ENCODE measurements at regions not wholly inside any gene's neighbourhood (a gene's known extent, or its start where the extent isn't known, plus 50 kb on each side); places are given as distances from the start of the nearest gene placed in this dataset.

DNA sequence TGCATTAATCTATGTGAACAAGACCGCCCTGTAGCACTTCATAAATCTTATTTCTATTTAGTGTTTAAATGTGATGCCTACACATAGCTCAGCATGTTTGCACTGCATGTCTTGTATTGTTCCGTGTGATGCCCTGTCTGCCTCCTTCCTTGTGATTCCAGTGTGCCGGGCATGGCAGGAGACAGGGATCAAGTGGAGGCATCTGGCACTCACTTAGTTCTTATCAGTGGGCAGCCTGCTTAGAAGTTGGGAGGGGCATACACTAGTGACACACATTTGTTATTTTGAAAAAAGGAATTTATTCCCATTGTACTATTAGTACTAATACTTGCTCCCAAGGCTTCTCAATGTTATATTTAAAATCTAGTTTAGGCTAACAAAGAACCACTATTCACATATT is 176.4 kb downstream of the KCNA5 start:
- H3K4me3 ChIP-seq (ENCODE audit: low read depth in 1 of 2, low read length in 2 of 2), result no peak overlapping the region
- no peak overlapping the region for H3K9ac ChIP-seq (ENCODE audit: low read depth in 1 of 2, low read length in 2 of 2)
- no peaks in the 10 kb centered on the region for H3K4me1 ChIP-seq (ENCODE audit: control insufficient read depth in 1 of 2, insufficient read depth in 2 of 2, low read length in 2 of 2)
- no peaks in the 10 kb centered on the region for H3K27me3 ChIP-seq (ENCODE audit: control insufficient read depth in 1 of 2, insufficient read depth in 2 of 2, low read length in 2 of 2)
- H3K27ac ChIP-seq (ENCODE audit: low read depth, low read length), result no peak overlapping the region
- H3K9me3 ChIP-seq (ENCODE audit: control insufficient read depth in 1 of 2, low read length in 2 of 2), result no peaks in the 10 kb centered on the region
- no peaks in the 10 kb centered on the region for H3K36me3 ChIP-seq (ENCODE audit: control insufficient read depth in 1 of 2, insufficient read depth in 2 of 2, low read length in 2 of 2)

DNA sequence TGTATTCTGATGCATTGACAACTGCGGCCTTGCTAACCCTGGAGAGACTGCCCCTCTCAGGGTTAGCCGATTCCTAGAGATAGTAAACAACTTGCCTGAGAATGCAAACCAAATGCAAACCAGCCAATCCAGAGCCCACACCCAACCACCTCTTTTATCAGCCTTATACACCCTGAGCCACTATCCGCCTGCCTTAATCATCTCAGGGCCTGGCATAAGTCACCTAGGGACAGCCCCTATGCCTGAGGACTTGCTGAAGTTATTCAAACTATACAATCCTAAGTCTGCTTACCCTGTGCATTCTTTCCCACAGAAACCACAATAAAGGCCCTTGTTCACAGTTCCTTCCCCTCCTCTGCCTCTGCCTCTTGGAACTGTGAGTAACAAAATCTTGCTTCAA is 177.2 kb downstream of the KCNA5 start:
- H3K27me3 ChIP-seq (ENCODE audit: control insufficient read depth in 1 of 2, insufficient read depth in 2 of 2, low read length in 2 of 2), result no peaks in the 10 kb centered on the region
- no peaks in the 10 kb centered on the region for H3K9me3 ChIP-seq (ENCODE audit: control insufficient read depth in 1 of 2, low read length in 2 of 2)
- no peak overlapping the region for H3K9ac ChIP-seq (ENCODE audit: low read depth in 1 of 2, low read length in 2 of 2)
- H3K36me3 ChIP-seq (ENCODE audit: control insufficient read depth in 1 of 2, insufficient read depth in 2 of 2, low read length in 2 of 2), result no peaks in the 10 kb centered on the region
- H3K27ac ChIP-seq (ENCODE audit: low read depth, low read length), result no peak overlapping the region
- H3K4me1 ChIP-seq (ENCODE audit: control insufficient read depth in 1 of 2, insufficient read depth in 2 of 2, low read length in 2 of 2), result no peaks in the 10 kb centered on the region
- H3K4me3 ChIP-seq (ENCODE audit: low read depth in 1 of 2, low read length in 2 of 2), result no peak overlapping the region

GRCh38 chr12:5222011-5222461 is 178.4 kb downstream of the KCNA5 start:
- no peak overlapping the region for H3K4me3 ChIP-seq (ENCODE audit: low read depth in 1 of 2, low read length in 2 of 2)

DNA sequence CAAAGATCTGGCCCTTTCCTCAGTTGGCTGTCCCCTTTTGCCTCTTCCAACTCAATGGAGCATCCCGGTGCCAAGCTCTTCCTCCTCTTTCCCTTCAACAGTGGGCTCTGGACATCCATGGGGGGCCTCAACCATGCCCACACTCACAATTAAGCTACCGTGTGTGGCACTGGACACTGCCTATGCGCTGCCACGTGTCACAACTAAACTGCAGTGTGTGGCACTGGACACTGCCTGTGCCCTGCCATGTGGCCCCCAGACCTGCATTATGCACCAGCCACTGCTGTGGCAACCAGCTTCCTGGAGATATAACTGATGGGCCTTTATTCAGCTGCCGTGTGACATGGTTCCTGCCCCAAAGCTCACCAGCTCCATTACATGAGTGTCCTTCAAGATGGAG is 179.1 kb downstream of the KCNA5 start:
- H3K36me3 ChIP-seq (ENCODE audit: control insufficient read depth in 1 of 2, insufficient read depth in 2 of 2, low read length in 2 of 2), result no peaks in the 10 kb centered on the region
- no peak overlapping the region for H3K4me3 ChIP-seq (ENCODE audit: low read depth in 1 of 2, low read length in 2 of 2)
- H3K4me1 ChIP-seq (ENCODE audit: control insufficient read depth in 1 of 2, insufficient read depth in 2 of 2, low read length in 2 of 2), result no peaks in the 10 kb centered on the region
- no peak overlapping the region for H3K27ac ChIP-seq (ENCODE audit: low read depth, low read length)
- no peaks in the 10 kb centered on the region for H3K9me3 ChIP-seq (ENCODE audit: control insufficient read depth in 1 of 2, low read length in 2 of 2)
- H3K27me3 ChIP-seq (ENCODE audit: control insufficient read depth in 1 of 2, insufficient read depth in 2 of 2, low read length in 2 of 2), result no peaks in the 10 kb centered on the region
- no peak overlapping the region for H3K9ac ChIP-seq (ENCODE audit: low read depth in 1 of 2, low read length in 2 of 2)

More at GRCh38 chr12:5222011-5222461, 178.4 kb downstream of the KCNA5 start:
- Histone ChIP-seq H3K27me3 (ENCODE audit: control insufficient read depth in 1 of 2, insufficient read depth in 2 of 2, low read length in 2 of 2) (no peaks in the 10 kb centered on the region), H3K36me3 (ENCODE audit: control insufficient read depth in 1 of 2, insufficient read depth in 2 of 2, low read length in 2 of 2) (no peaks in the 10 kb centered on the region), H3K4me1 (ENCODE audit: control insufficient read depth in 1 of 2, insufficient read depth in 2 of 2, low read length in 2 of 2) (no peaks in the 10 kb centered on the region), H3K27ac (ENCODE audit: low read depth, low read length) (no peak overlapping the region), H3K9me3 (ENCODE audit: control insufficient read depth in 1 of 2, low read length in 2 of 2) (no peaks in the 10 kb centered on the region), H3K9ac (ENCODE audit: low read depth in 1 of 2, low read length in 2 of 2) (no peak overlapping the region)

- Histone ChIP-seq H3K4me1 (ENCODE audit: control insufficient read depth in 1 of 2, insufficient read depth in 2 of 2, low read length in 2 of 2) (no peaks in the 10 kb centered on the region), H3K9ac (ENCODE audit: low read depth in 1 of 2, low read length in 2 of 2) (no peak overlapping the region), H3K4me3 (ENCODE audit: low read depth in 1 of 2, low read length in 2 of 2) (no peak overlapping the region), H3K27ac (ENCODE audit: low read depth, low read length) (no peak overlapping the region), H3K36me3 (ENCODE audit: control insufficient read depth in 1 of 2, insufficient read depth in 2 of 2, low read length in 2 of 2) (no peaks in the 10 kb centered on the region), H3K27me3 (ENCODE audit: control insufficient read depth in 1 of 2, insufficient read depth in 2 of 2, low read length in 2 of 2) (no peaks in the 10 kb centered on the region), H3K9me3 (ENCODE audit: control insufficient read depth in 1 of 2, low read length in 2 of 2) (no peaks in the 10 kb centered on the region)
Observed at GRCh38 chr12:5223881-5224280, 180.2 kb downstream of the KCNA5 start.

- Histone ChIP-seq H3K27ac (ENCODE audit: low read depth, low read length) (no peak overlapping the region), H3K36me3 (ENCODE audit: control insufficient read depth in 1 of 2, insufficient read depth in 2 of 2, low read length in 2 of 2) (no peaks in the 10 kb centered on the region), H3K4me1 (ENCODE audit: control insufficient read depth in 1 of 2, insufficient read depth in 2 of 2, low read length in 2 of 2) (no peaks in the 10 kb centered on the region), H3K4me3 (ENCODE audit: low read depth in 1 of 2, low read length in 2 of 2) (no peak overlapping the region), H3K9ac (ENCODE audit: low read depth in 1 of 2, low read length in 2 of 2) (no peak overlapping the region), H3K27me3 (ENCODE audit: control insufficient read depth in 1 of 2, insufficient read depth in 2 of 2, low read length in 2 of 2) (no peaks in the 10 kb centered on the region), H3K9me3 (ENCODE audit: control insufficient read depth in 1 of 2, low read length in 2 of 2) (no peaks in the 10 kb centered on the region)
Observed at GRCh38 chr12:5226581-5226980, 182.9 kb downstream of the KCNA5 start.

DNA sequence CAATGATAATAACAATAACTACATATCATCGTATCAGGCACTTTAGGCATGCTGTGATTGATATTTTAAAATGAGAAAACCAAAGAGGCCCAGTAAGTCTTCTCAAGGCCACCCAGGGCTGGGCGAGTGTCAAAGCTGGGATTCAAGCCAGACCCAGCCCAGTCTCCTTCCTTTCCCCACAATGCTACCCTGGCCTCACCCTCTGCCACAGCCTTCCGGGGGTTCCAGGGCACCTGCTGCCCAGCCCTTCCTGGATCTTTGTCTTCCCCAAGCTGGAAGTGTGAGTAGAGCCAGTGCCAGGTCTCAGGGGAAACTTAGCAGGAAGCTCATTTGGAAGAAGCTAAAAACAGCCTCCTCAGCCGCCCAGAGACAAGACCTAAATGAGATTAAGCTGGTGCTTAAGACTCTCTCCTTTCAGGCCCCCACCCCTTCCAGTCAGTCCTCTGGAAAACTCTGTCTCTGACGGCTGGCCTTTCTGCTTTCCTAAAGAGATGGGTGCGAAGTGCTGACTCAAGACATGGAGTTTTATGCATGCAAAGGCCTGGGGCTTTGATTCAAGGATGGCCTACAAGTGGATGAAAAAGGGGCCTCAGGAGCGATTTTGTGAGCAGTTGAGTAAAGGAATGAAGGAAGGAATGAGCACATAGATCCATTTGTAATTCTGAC is 184.2 kb downstream of the KCNA5 start:
- H3K27me3 ChIP-seq (ENCODE audit: control insufficient read depth in 1 of 2, insufficient read depth in 2 of 2, low read length in 2 of 2), result no peaks in the 10 kb centered on the region
- H3K9me3 ChIP-seq (ENCODE audit: control insufficient read depth in 1 of 2, low read length in 2 of 2), result no peaks in the 10 kb centered on the region
- H3K4me1 ChIP-seq (ENCODE audit: control insufficient read depth in 1 of 2, insufficient read depth in 2 of 2, low read length in 2 of 2), result no peaks in the 10 kb centered on the region
- H3K36me3 ChIP-seq (ENCODE audit: control insufficient read depth in 1 of 2, insufficient read depth in 2 of 2, low read length in 2 of 2), result no peaks in the 10 kb centered on the region
- H3K9ac ChIP-seq (ENCODE audit: low read depth in 1 of 2, low read length in 2 of 2), result no peak overlapping the region
- no peak overlapping the region for H3K4me3 ChIP-seq (ENCODE audit: low read depth in 1 of 2, low read length in 2 of 2)
- no peak overlapping the region for H3K27ac ChIP-seq (ENCODE audit: low read depth, low read length)

- Histone ChIP-seq H3K36me3 (ENCODE audit: control insufficient read depth in 1 of 2, insufficient read depth in 2 of 2, low read length in 2 of 2) (no peaks in the 10 kb centered on the region), H3K4me3 (ENCODE audit: low read depth in 1 of 2, low read length in 2 of 2) (no peak overlapping the region), H3K4me1 (ENCODE audit: control insufficient read depth in 1 of 2, insufficient read depth in 2 of 2, low read length in 2 of 2) (no peaks in the 10 kb centered on the region), H3K9ac (ENCODE audit: low read depth in 1 of 2, low read length in 2 of 2) (no peak overlapping the region), H3K27ac (ENCODE audit: low read depth, low read length) (no peak overlapping the region), H3K27me3 (ENCODE audit: control insufficient read depth in 1 of 2, insufficient read depth in 2 of 2, low read length in 2 of 2) (no peaks in the 10 kb centered on the region), H3K9me3 (ENCODE audit: control insufficient read depth in 1 of 2, low read length in 2 of 2) (no peaks in the 10 kb centered on the region)
Observed at GRCh38 chr12:5230156-5230555, 186.5 kb downstream of the KCNA5 start.

GRCh38 chr12:5230861-5231260 is 187.2 kb downstream of the KCNA5 start:
- no peaks in the 10 kb centered on the region for H3K27me3 ChIP-seq (ENCODE audit: control insufficient read depth in 1 of 2, insufficient read depth in 2 of 2, low read length in 2 of 2)
- H3K9me3 ChIP-seq (ENCODE audit: control insufficient read depth in 1 of 2, low read length in 2 of 2), result no peaks in the 10 kb centered on the region
- H3K9ac ChIP-seq (ENCODE audit: low read depth in 1 of 2, low read length in 2 of 2), result no peak overlapping the region
- H3K27ac ChIP-seq (ENCODE audit: low read depth, low read length), result no peak overlapping the region
- no peak overlapping the region for H3K4me3 ChIP-seq (ENCODE audit: low read depth in 1 of 2, low read length in 2 of 2)
- H3K4me1 ChIP-seq (ENCODE audit: control insufficient read depth in 1 of 2, insufficient read depth in 2 of 2, low read length in 2 of 2), result no peaks in the 10 kb centered on the region
- no peaks in the 10 kb centered on the region for H3K36me3 ChIP-seq (ENCODE audit: control insufficient read depth in 1 of 2, insufficient read depth in 2 of 2, low read length in 2 of 2)

DNA sequence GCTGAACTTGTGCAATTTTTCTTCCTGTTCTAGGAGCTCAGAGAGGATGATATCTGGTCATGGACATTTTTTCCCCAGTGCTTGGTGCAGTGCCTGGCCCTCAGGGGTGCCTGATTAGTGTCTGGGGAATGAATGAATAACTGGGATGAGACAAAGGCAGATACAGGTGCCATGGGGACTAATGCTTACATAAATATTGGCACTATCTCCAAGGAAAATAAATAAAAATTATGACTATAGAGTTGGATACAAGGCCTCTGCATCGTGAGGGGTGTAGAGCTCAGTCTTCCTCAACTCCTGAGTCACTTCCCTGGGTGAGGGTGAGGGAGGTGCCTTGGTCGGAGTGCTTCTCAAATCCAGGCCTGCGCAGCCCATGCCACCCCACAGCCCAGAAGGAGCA is 188.6 kb downstream of the KCNA5 start:
- no peak overlapping the region for H3K4me3 ChIP-seq (ENCODE audit: low read depth in 1 of 2, low read length in 2 of 2)
- H3K36me3 ChIP-seq (ENCODE audit: control insufficient read depth in 1 of 2, insufficient read depth in 2 of 2, low read length in 2 of 2), result no peaks in the 10 kb centered on the region
- H3K27me3 ChIP-seq (ENCODE audit: control insufficient read depth in 1 of 2, insufficient read depth in 2 of 2, low read length in 2 of 2), result no peaks in the 10 kb centered on the region
- H3K9ac ChIP-seq (ENCODE audit: low read depth in 1 of 2, low read length in 2 of 2), result no peak overlapping the region
- no peak overlapping the region for H3K27ac ChIP-seq (ENCODE audit: low read depth, low read length)
- H3K4me1 ChIP-seq (ENCODE audit: control insufficient read depth in 1 of 2, insufficient read depth in 2 of 2, low read length in 2 of 2), result no peaks in the 10 kb centered on the region
- no peaks in the 10 kb centered on the region for H3K9me3 ChIP-seq (ENCODE audit: control insufficient read depth in 1 of 2, low read length in 2 of 2)

All from duodenal mucosa (tissue), 2 donors.